Stimulated activated naive CD8-positive, alpha-beta T cell treated with anti-CD3 and anti-CD28 coated beads, Interleukin-15, Interleukin-2, amounts not matched to agents 100 U/mL and 50 U/mL, for 24 hours (primary cell): ENCODE measurements at regions not wholly inside any gene's neighbourhood (a gene's known extent, or its start where the extent isn't known, plus 50 kb on each side); places are given as distances from the start of the nearest gene placed in this dataset.
"Not testable (repeated sequence)": the region's sequence is repeated elsewhere in the genome, so short reads cannot be mapped to it uniquely, and the experiment has no call there.

ENCODE experiments used
- ATAC-seq: fragments of 150-1000 bp; cut with Tn5 transposase; one replicate; pipeline ENCODE4 v1.10.0; 2021
- DNase-seq: peaks from one replicate; pipeline ENCODE4 v3.0.0; 2021

- DNase-seq (no peak), ATAC-seq (no peak)
These were observed 252.6 kb upstream of the ANKRD30A start for GRCh38 chr10:36872702-36873393.

GRCh38 chr10:36840788-36841187 lies 284.6 kb upstream of the ANKRD30A start:
- DNase-seq (no peak), ATAC-seq (no peak)

- no peak for ATAC-seq
- no peak for DNase-seq
These were observed 288.0 kb upstream of the ANKRD30A start for GRCh38 chr10:36837416-36837815.

GRCh38 chr10:36819781-36820180 lies 305.6 kb upstream of the ANKRD30A start:
- DNase-seq (no peak), ATAC-seq (no peak)

- DNase-seq, result no peak
- ATAC-seq, result no peak
These were observed 307.5 kb upstream of the ANKRD30A start for GRCh38 chr10:36817898-36818297.

- DNase-seq, result no peak
- no peak for ATAC-seq
These were observed 316.6 kb upstream of the ANKRD30A start for GRCh38 chr10:36808625-36809362.

- DNase-seq (no peak), ATAC-seq (no peak)
These were observed 322.2 kb upstream of the ANKRD30A start for GRCh38 chr10:36803229-36803628.

- DNase-seq (no peak), ATAC-seq (no peak)
These were observed 322.8 kb upstream of the ANKRD30A start for GRCh38 chr10:36802490-36803153.

GRCh38 chr10:36801660-36802059 lies 323.7 kb upstream of the ANKRD30A start:
- DNase-seq, result no peak
- ATAC-seq, result no peak

GRCh38 chr10:36794981-36795380 lies 330.4 kb upstream of the ANKRD30A start:
- DNase-seq (no peak), ATAC-seq (no peak)

GRCh38 chr10:36789974-36790373 lies 335.4 kb upstream of the ANKRD30A start:
- DNase-seq (no peak), ATAC-seq (no peak)

GRCh38 chr10:36788152-36788551 lies 337.2 kb upstream of the ANKRD30A start:
- no peak for ATAC-seq
- DNase-seq, result no peak

GRCh38 chr10:36783400-36783799 lies 342.0 kb upstream of the ANKRD30A start:
- no peak for ATAC-seq

GRCh38 chr10:36781570-36781969 lies 343.8 kb upstream of the ANKRD30A start:
- no peak for ATAC-seq
- DNase-seq, result no peak

More at GRCh38 chr10:36783400-36783799, 342.0 kb upstream of the ANKRD30A start:
- DNase-seq, result no peak

- no peak for ATAC-seq
- DNase-seq, result no peak
These were observed 345.2 kb upstream of the ANKRD30A start for GRCh38 chr10:36780158-36780557.

GRCh38 chr10:36779238-36779846 lies 346.1 kb upstream of the ANKRD30A start:
- ATAC-seq (no peak), DNase-seq (no peak)

- DNase-seq, result no peak
- ATAC-seq, result no peak
These were observed 346.7 kb upstream of the ANKRD30A start for GRCh38 chr10:36778651-36779050.

GRCh38 chr10:36773652-36774051 lies 351.7 kb upstream of the ANKRD30A start:
- ATAC-seq, result no peak
- DNase-seq, result no peak

- DNase-seq, result no peak
- ATAC-seq, result no peak
These were observed 353.7 kb upstream of the ANKRD30A start for GRCh38 chr10:36771725-36772124.

GRCh38 chr10:36769741-36770140 lies 355.7 kb upstream of the ANKRD30A start:
- DNase-seq, ATAC-seq: not testable (repeated sequence)

GRCh38 chr10:36766940-36767339 lies 358.5 kb upstream of the ANKRD30A start:
- DNase-seq, result no peak
- ATAC-seq, result no peak

- ATAC-seq, result no peak
- DNase-seq, result no peak
These were observed 359.0 kb upstream of the ANKRD30A start for GRCh38 chr10:36766415-36766810.
